ENCODE measurements at regions not wholly inside any gene's neighbourhood (a gene's known extent, or its start where the extent isn't known, plus 50 kb on each side); places are given as distances from the start of the nearest gene placed in this dataset.

GRCh38 chr4:186949847-186950246, 226.2 kb upstream of the FAT1 start:
- no peak for TF ChIP-seq ATF2 (tag by site-specific recombination; IDR thresholded peaks at IDR 0.05; ENCODE audit: low read depth)
- no peak for TF ChIP-seq CTCF (tag by site-specific recombination; IDR thresholded peaks at IDR 0.05)

All from HEK293 (cell line).